GM19372 (cell line): ENCODE measurements at regions not wholly inside any gene's neighbourhood (a gene's known extent, or its start where the extent isn't known, plus 50 kb on each side); places are given as distances from the start of the nearest gene placed in this dataset.
"Not testable (repeated sequence)": the region's sequence is repeated elsewhere in the genome, so short reads cannot be mapped to it uniquely, and the experiment has no call there.

Experiments
- ATAC-seq: cut with Tn5 transposase; IDR thresholded peaks from one replicate; pipeline ENCODE4 v1.9.1; 2021; ENCODE audit warnings: mild to moderate bottlenecking, low read depth, moderate library complexity; ENCODE audit not compliant: unreplicated experiment

DNA sequence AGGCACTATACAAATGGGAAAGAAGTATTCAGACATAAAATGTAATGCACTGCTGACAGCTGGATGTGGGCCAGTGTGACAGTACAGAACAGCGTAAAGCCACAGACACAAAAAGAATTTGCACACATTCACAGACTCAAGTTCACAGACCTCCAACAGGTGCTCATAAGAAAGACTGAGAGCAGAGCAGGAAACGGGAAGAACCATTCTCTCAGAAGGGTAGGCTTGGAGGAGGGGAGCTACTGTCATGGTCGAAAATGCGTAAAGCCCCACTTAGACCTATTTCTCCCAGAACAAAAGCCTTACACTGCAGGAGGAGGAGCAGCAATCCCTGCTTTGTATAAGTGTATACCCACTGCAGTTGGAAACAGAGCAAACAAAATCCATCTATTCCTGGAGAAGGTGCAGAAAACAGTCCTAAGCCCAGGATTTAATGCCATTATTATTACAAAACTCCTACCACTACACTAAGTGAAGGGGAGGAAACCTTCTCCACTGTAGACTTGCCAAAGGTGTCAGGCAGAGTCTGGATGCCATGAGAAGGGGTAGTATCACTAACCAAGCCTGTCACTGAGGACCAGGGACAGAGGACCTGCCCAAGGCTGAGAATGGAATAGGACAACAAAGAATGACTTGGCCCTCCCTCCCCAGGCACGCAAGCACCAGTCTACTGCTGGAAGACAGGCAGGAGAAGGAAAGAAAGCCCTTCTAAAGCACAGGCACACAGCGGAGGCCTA, 103.0 kb upstream of the FAM25C start:
- not testable (repeated sequence) for ATAC-seq

DNA sequence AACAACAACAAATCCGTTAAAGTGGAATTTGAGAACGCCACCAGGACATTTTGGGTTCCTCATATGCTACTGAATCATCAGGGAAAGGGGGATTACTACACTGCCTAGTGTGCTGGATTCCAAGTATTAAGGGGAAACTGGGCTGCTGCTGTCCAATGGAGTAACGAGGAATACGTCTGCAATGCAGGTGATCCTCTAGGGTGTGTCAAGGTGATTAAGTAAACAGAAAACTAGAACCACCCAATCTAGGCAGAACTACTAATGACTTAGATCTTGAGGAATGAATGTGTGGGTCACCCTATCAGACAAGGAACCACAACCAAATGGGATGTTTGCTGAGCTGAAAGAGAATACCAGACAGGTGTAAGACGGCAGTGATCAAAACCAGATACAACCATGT, 99.3 kb upstream of the FAM25C start:
- not testable (repeated sequence) for ATAC-seq

DNA sequence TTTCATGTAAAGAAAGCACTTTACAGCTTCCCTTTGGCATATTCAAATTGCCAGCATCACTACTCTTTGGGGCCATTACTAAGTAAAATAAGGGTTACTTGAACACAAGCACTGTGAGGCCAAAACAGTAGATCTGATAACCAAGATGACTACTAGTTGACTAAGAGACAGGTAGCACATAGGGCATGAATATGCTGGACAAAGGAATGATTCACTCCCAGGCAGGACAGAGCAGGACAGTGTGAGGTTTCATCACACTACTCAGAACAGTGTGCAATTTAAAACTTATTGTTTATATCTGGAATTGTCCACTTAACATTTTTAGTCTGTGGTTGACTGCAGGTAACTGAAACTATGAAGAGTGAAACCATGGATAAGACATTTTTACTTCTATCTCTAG, 91.1 kb upstream of the FAM25C start:
- ATAC-seq = not testable (repeated sequence)

DNA sequence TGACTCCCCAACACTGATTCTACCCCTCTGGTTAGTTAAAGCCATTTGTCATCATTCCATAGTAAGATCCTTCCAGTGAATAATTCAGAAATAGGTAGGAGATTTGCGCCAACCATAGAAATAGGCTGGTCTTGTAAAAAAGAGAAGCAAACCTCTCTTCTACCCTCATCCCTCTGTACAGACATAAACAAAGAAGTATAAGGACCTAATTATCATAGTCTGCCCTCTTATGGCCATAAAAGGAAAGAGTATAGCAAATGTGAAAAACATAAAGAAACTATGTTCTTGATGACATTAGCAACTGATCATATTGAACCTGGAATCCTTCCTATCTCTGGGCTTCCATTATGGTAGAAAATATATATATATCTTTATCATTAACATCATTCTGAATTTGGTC, 88.5 kb upstream of the FAM25C start:
- not testable (repeated sequence) for ATAC-seq

DNA sequence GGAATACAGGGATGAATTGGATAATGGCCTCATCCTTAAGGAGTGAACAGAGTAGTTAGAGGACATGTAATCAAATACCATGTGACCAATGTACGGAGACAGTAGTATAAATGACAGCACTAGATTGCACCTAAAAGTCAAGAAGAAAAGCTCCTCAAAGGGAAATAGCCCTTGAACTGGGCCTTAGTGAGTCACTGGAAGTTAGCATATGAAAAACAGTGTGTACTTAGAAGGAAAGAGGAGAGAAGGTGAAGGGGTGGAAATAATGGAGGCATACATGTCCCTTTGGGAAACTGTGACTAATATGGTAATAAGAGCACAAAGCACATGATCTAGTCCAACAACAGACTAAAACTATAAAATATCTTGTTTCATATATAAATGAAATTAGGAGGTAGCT, 84.9 kb upstream of the FAM25C start:
- not testable (repeated sequence) for ATAC-seq

DNA sequence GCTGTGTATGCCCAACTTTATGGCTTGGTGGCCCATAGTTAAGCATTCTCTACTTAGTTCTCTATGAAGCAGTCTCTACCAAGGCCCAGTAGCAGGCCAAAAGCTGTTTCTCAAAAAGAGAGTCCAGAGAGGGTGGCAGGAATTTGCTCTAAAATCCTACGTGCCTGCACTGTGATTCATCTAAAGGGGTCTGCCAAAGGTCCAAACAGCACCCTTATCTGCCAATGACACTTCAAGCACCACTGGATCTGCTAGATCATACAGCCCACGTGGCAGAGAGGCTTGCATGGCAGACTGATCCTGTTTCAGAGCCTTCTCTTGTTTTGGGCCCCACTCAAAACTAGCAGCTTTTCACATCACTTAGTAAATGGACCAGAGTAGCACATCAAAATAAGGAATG, 71.6 kb upstream of the FAM25C start:
- ATAC-seq = not testable (repeated sequence)

DNA sequence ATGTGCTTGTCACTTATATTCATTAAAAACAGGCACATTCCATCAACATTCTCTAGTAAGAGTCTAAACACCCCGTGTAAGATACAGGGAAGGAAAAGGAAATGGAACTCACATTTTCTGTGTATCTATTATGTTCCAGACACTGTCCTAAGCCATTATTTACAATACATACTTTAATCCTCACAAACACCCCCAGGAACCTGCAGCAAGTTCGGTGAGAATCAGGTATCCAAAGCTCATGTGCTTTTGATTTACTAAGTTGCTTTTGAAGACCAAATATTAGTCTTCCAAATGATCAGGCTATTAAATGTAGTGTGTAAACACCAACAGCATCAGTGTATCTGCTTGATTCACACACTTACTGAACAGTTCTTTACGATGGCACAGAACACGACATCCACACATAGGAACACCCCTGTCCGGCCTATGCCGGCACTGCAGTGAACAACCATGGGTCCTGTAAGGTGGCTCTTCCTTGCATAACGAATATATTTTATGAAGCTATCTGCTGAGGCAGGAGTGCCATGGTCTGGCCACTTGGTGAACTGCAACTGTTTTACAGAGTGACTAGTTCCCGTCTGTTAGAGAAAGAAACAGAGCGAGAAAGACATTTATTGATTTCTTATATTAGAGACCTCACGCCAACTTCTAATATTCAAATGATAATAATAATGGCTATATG, 64.5 kb upstream of the FAM25C start:
- peak; percentile 96 for ATAC-seq

DNA sequence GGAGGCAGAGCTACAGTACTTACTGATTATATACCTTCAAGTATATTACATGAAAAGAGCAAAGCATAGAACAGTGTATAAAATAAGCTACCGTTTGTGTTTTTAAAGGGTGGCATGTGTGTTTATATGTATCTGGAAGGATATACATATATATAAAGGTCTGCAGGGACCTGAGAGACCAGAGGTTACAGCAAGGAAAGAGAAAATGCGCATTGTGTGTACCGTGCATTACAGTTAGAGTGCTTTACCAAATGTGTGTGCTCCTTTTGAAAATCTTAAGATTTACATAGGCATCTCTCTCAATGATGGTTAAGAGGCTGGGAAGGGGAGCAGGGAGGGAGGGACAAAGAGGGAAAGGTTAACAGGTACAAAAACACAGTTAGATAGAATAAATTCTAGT, 55.8 kb upstream of the FAM25C start:
- ATAC-seq = not testable (repeated sequence)
